ENCODE measurements at regions not wholly inside any gene's neighbourhood (a gene's known extent, or its start where the extent isn't known, plus 50 kb on each side); places are given as distances from the start of the nearest gene placed in this dataset.

DNA sequence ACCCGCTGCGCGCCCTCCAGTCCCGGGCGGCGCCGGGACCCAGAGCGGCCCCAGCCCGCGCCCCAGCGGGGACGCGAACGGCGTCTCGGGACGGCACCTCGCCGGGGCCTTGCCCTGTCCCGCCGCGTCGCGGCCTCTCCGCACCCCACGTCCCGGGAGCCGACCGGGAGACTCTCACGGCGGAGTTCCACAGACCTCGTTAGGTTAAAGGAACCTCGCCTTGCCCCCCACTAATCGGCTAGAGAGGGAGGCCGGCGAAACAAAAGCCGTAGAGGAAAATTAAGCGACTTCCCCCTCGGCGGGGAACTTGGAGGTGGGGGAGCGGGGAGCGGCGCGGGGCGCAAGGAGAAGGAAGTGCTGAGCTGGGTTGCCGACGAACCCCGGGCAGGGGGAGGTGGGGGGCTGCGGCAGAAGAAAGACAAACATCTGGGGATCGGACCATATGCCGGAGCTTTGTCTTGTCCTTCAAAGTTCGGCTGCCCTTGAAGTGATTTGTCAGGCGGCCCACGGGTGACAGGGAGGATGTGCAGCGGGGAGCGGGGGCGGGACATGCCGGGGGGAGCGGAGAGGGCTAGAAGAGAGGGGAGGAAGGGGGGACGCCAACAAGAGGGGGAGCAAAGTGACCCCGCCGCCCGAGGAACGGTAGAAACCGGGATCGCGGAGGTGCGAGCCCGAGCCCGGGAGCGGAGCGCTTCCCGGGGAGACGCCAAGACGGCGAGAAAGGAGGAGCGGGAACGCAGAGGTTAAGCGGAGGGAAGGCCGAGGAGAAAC, 120.0 kb upstream of the RRP15 start:
- H3K4me1 Mint-ChIP-seq, result peaks cover 20% of the 10 kb centered on the region
- peak; percentile 51 for DNase-seq
- peaks cover 79% of the 10 kb centered on the region for H3K27me3 Mint-ChIP-seq (ENCODE audit: low read depth, poor library complexity)
- peak overlapping the region; percentile 89 for H3K4me3 Mint-ChIP-seq
- no peak overlapping the region for H3K27ac Mint-ChIP-seq
- no peak for TF ChIP-seq CTCF (IDR thresholded peaks at IDR 0.05)
- no peaks in the 10 kb centered on the region for H3K9me3 Mint-ChIP-seq
- no peaks in the 10 kb centered on the region for H3K36me3 Mint-ChIP-seq (ENCODE audit: low read depth)

GRCh38 chr1:218165701-218166114, 119.4 kb upstream of the RRP15 start:
- Mint-ChIP-seq H3K36me3 (ENCODE audit: low read depth) (no peaks in the 10 kb centered on the region), H3K27ac (no peak overlapping the region), H3K9me3 (no peaks in the 10 kb centered on the region), H3K4me3 (peak overlapping the region; percentile 89), H3K27me3 (ENCODE audit: low read depth, poor library complexity) (peaks cover 75% of the 10 kb centered on the region), H3K4me1 (peaks cover 20% of the 10 kb centered on the region)
- no peak for TF ChIP-seq CTCF (IDR thresholded peaks at IDR 0.05)
- no peak for DNase-seq

GRCh38 chr1:218166268-218166945, 118.7 kb upstream of the RRP15 start:
- peaks cover 20% of the 10 kb centered on the region for H3K4me1 Mint-ChIP-seq
- no peaks in the 10 kb centered on the region for H3K9me3 Mint-ChIP-seq
- H3K27ac Mint-ChIP-seq, result no peak overlapping the region
- peaks cover 75% of the 10 kb centered on the region for H3K27me3 Mint-ChIP-seq (ENCODE audit: low read depth, poor library complexity)
- no peak for DNase-seq
- peak overlapping the region; percentile 89 for H3K4me3 Mint-ChIP-seq
- no peaks in the 10 kb centered on the region for H3K36me3 Mint-ChIP-seq (ENCODE audit: low read depth)
- TF ChIP-seq CTCF (IDR thresholded peaks at IDR 0.05), result no peak

- no peak overlapping the region for H3K4me3 Mint-ChIP-seq
- H3K27me3 Mint-ChIP-seq (ENCODE audit: low read depth, poor library complexity), result peaks cover 33% of the 10 kb centered on the region
- H3K9me3 Mint-ChIP-seq, result no peaks in the 10 kb centered on the region
- H3K4me1 Mint-ChIP-seq, result peaks cover 2% of the 10 kb centered on the region
- H3K36me3 Mint-ChIP-seq (ENCODE audit: low read depth), result no peaks in the 10 kb centered on the region
- H3K27ac Mint-ChIP-seq, result no peak overlapping the region
- peak; percentile 82 for TF ChIP-seq CTCF (IDR thresholded peaks at IDR 0.05)
- DNase-seq, result peak; percentile 4
Measured at GRCh38 chr1:218171302-218171893, 113.7 kb upstream of the RRP15 start.

DNA sequence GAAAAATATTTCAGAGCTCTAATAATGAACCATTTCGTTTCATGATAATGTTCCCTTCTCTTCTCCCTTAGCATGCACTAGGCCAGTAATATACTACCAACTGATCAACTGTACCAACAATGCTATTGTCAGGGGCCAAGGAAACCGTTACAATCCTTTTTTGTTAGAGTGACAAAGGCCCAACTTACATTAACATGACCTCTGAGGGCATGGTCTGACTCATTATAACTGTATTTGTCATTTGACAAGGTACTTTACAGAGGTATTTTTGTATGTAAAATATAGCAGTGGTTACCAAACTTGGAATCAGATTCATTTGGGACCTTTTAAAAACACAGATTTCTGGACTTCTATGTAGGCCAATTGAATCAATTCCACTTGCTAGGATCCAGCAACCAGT, 102.6 kb upstream of the RRP15 start:
- Mint-ChIP-seq H3K27ac (no peak overlapping the region), H3K36me3 (ENCODE audit: low read depth) (no peaks in the 10 kb centered on the region), H3K9me3 (no peaks in the 10 kb centered on the region), H3K27me3 (ENCODE audit: low read depth, poor library complexity) (peaks cover 7% of the 10 kb centered on the region), H3K4me1 (no peaks in the 10 kb centered on the region), H3K4me3 (no peak overlapping the region)
- no peak for DNase-seq
- no peak for TF ChIP-seq CTCF (IDR thresholded peaks at IDR 0.05)

All from nephron progenitor cell (in vitro differentiated cells).